ENCODE measurements at regions not wholly inside any gene's neighbourhood (a gene's known extent, or its start where the extent isn't known, plus 50 kb on each side); places are given as distances from the start of the nearest gene placed in this dataset.
A peak's percentile ranks its signal among the peaks of the same experiment; 100 is the strongest.
"Not testable (repeated sequence)": the region's sequence is repeated elsewhere in the genome, so short reads cannot be mapped to it uniquely, and the experiment has no call there.

DNA sequence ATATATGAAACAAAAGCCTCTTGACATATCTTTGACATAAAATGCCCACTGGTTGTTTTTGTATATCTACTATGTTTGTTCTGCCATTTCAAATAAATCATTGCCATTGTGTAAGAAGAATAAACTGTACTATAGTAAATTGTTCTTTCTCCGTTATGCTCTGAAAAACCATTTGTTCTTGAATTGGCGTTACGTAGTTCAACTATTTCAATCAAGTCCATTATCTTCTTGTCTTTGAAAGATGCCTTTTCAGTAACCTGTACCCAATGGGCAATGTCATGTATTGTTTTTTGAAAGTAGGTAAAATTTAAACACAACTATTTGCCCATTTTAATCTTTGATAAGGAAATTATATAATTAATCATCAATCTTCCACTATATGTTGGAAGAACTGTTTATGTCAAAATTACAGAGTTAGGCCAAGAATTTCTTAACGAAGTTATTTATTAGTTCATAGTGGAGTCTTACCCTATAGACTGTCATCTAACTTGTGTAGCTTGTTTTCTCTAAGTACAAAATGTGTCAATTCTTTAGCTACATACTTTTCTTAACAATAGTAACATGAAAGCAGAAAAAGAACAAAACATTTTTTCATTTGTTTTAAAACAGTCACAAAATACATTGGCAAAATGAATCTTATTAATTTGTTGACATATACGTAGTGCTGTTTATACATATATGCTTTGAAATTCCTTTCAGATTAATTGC is 294.8 kb downstream of the PTPRC start:
- no peak for DNase-seq (ENCODE audit: low read depth in 3 of 3)

DNA sequence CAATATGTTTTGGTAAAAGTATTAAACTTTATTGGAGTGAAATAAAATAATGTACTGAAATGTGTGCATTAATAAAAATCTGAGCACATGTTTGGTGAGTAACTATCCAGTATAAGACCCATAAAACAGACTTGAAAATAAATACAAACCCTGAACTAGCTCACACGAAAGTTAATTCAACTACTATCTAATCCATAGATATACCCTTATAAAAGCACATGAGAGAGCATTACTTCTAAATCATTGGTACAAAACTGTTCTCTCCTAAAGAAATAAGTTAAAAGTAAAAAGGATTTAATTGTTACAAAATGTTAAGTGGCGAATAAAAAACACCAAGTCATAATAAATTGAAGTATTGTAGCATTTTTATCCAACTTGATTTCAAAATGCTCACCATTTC is 295.6 kb downstream of the PTPRC start:
- DNase-seq (ENCODE audit: low read depth in 3 of 3) = no peak

DNA sequence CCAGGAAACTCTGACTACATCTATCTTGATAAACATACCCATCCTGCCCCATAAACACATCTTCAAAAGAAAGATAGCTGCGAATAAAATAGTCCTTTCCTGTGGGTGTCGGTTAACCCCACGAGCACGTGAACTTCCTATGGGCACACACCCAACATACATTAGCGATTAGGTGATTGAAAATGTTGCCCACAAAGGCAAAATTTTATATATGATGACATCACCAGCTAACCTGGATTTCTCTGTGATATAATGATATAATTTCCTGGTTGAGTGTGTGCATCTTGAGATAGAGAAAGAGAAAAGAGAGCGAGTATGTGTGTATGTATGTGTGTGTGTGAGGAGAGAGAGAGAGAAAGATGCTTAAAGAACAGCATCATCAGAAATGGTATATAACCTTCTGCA is 296.1 kb downstream of the PTPRC start:
- DNase-seq (ENCODE audit: low read depth in 3 of 3) = peak in 1 of 3 experiments; percentile 13

DNA sequence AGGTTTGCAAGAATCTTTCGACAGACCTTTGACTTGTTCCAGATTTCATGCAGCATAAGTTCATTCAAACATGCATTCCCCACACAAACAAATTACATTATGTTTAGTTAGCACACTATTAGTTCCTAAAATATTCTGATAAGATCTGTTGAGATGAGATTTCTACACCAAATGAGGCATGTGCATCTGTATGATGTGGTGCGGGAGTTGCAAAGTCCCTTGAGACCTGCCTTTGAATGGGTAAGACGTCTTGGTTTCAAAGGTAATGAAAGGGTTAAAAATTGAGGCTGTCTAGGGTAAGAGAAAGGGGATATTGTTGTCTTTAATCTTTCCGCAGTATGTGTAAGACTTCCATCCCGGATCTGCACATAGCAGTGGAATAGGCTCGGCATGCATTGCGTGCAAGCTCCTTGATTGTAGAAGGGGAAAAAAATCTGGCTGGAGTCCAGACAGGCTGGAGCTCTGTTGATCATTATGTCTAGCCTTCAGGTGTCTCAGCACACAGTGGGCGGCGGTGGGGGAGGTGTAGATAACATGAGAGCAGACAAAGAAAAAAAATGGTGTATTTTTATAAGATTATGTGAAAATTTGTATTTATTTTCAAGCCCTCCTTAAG is 296.6 kb downstream of the PTPRC start:
- peak; percentile 18 to 40 (median 33) for DNase-seq (ENCODE audit: low read depth in 3 of 3)

DNA sequence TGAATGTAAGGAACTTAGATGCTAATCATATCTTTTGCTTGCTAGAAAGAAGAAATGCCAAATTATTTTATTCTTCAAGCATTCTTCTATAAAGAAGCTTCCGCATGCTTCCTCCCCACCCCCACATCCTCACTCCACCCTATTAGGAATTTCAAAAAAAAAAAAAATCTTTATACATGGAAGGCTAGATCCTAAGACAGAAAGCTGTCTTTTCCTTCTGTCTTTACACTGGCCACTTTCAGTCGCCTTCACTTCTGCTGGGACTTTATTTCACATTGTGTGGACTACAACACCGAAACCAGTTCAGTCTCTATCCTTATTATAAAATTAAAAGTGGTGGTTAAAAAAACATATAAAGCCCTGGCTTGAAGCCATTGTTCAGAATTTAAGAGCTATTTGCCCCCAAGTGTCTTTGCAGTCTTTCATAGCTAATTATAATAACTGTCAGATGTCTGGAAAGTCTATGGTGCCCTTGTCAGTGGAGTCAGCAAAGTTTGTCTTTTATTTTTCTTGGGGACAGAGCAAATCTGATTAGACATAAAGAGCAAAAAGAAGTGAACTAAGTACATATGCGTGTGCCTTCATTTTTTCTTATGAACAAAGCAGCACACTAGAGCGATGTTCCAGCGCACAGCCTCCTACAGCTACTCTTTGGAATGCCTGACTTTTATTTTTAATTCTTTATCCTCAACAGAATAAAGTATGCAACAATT is 297.7 kb downstream of the PTPRC start:
- no peak for DNase-seq (ENCODE audit: low read depth in 3 of 3)

DNA sequence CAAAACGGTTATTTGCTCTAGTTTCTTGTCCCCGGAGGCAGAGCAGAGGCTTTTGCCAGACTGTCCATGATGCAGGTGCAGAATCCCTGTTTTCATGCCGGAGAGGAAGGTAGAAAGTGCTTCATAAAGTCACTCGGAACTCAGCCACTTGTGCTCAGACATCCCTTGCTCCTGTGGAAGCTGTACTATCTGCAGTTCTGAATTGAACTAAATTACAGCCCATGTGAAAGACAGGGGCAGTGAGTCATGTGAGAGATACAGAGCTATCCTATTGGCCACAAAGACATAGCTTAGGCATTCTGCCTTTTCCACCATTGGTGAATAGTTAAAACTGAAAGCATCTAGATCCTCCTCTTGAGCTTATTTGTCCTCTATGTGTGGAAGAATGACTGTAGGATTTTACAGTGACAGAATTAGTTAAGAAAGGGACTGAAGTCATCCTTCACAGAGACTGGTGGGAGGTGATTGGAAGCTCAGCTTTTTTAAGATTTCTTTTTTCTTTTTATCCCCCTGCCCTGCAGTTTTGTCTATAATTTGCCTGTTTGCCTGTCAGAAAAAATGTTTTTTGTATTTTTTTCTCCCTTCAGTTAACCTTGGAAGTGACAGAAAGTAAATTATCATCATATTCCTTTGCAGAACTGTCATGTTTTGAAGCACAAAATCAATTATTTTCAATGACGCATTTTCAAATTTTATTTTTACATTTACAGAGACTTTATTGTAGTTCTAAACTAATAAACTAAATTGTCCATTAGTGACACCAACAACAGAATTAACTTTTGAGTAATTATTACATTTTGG is 298.6 kb downstream of the PTPRC start:
- peak in 1 of 3 experiments; percentile 4 for DNase-seq (ENCODE audit: low read depth in 3 of 3)

DNA sequence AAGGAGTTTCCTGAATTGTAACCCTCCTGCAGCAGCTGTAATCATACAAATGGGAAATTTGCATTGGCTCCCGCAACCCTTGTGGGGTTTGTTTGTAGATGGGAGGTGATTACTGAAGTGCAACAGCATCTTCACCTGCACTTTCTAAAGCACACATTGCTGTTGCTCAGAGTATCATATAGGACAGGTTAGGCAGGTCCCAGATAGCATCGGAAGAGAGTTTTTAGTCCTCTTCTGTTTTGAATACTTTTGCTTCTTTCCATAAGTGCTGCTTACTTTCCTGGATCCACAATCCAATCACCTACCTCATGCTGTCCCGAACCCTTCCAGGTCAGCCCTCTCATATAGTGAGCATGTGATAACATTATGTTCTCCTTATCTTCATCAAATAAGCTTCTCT is 300.4 kb downstream of the PTPRC start:
- no peak for DNase-seq (ENCODE audit: low read depth in 3 of 3)

DNA sequence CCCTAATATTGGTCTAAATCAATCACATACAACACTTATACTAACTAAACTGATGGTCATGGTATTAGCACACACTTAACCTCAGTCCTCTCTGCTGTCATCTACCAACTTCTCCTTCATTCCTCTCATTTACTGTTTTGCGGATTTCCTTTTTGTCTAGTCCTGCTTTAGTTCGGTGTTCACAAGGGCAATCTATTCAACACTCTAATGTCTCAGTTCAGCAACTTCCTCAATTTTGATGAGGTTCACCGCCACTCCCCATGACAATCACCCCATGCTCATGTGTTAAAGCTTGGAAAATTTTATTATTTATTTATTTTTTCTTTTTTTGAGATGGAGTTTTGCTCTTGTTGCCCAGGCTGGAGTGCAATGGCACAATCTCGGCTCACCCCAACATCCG is 301.1 kb downstream of the PTPRC start:
- DNase-seq (ENCODE audit: low read depth in 3 of 3) = no peak

DNA sequence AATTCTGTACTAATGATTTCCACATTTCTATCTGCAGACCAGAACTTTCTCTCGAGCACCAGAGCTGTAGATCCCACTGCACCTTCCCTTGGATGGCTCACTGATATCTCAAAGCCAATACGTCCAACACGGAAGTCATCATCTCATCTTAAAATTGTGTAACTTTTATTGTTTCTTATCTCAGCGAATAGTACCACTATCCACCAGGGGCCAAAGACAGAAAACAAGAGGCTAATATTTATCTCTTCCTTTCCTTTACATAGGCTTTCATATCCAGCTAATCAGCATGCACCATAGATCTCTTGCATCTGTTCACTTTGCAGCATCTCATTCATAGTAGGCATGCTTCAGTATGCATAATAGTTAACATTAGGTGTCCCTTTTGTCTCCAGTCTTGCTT is 303.6 kb downstream of the PTPRC start:
- no peak for DNase-seq (ENCODE audit: low read depth in 3 of 3)

DNA sequence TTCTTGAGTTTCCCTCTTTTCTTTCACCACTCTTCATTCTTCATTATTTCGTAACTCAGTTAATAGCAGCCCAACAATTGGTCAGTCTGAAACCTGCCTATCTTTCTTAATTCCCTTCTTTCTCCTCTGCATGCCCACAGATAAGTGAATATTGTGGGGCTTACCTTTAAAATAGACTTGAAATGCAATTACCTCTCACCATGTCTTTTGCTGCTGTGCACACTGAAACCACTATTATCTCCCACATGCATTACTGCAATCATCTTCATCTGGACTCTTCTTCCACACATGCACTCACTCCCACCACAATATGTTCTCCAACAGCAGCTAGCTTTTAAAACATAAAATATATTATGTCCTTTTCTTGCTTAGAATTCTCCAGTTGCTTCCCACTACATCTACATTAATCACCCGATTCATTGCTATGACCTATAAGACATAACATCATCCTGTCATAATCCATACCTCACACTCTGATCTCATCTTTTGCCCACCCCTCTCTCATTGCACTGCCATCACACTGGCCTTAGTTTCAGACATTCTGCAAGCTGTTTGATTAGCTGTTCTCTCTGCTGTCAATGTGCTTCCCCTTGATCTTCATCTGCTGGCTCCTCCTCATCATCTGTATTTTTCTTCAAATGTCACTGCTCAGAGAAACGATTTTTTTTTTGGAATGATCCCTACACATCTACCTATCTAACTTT is 304.8 kb downstream of the PTPRC start:
- no peak for DNase-seq (ENCODE audit: low read depth in 3 of 3)

DNA sequence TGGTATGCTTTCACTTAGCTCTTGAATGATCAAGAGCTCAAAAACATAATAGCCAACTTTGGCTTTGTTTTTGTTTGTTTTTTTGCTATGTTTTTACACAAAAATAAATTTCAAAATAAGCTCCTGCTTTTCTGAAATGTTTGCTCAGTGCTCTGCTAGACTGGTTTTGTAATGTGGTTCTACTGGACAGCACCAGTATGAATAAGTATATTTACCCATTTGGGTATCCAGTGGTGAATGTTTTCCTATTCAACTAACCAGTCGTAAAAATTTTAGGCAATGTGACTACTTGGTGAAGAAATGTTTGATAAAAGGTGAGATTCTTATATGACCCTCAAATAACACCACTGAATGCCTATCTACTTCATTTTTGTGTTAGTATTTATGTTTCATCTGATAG is 308.6 kb downstream of the PTPRC start:
- DNase-seq (ENCODE audit: low read depth in 3 of 3) = no peak

DNA sequence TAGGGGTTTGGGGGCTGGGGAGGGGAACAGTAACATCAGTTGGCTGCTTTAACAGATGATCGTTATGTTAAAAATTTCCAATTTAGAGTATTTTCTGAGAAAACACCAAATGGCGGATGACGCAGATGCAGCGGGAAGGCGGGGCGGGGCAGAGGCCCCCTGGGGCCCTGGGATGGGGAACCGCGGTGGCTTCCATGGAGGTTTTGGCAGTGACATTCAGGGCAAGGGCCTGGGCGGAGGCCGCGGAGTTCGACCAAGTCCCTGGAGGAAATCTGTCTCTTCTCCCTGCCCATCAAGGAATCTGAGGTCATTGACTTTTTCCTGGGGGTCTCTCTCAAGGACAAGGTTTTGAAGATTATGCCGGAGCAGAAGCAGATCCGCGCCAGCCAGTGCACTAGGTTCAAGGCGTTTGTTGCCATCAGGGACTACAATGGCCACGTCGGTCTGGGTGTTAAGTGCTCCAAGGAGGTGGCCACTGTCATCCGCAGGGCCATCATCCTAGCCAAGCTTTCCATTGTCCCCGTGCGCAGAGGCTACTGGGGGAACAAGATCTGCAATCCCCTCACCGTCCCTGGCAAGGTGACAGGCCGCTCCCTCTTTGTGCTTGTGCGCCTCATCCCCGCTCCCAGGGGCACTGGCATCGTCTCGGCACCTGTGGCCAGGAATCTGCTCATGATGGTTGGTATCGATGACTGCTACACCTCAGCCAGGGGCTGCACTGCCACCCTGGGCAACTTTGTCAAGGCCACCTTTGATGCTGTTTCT is 310.2 kb downstream of the PTPRC start:
- DNase-seq (ENCODE audit: low read depth in 3 of 3) = no peak

DNA sequence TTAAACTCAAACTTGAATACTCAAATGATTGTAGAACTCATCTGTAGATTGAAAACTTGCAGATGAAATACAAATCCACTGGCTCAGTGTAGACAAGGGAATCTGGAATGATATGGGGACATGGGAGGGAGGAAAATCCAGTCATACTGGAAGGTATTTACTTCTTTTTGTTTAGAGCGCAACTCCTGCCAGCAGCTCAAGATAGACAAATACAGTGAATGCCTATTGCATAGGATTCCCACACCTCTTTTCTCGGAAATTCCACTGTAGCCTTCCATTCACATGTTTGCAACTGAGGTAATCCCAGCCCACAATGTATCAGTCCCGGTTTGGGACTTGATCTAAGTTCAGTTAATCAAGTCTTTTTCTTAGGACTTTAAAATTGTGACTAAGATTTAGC is 311.2 kb downstream of the PTPRC start:
- no peak for DNase-seq (ENCODE audit: low read depth in 3 of 3)

DNA sequence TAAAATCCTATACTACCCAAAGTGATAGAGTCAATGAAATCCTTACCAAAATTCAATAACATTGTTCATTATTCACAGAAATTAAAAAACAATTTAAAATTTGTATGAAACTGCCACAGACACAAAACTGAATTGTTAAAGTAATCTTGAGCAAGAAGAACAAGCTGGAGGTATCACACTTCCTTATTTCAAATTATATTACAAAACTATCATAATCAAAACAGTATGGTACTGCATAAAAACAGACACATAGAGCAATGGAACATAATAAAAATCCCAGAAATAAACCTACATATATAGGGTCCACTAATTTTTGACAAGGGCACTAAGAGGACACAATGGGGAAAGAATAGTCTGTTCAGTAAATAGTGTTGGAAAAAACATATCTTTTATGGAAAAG is 316.2 kb downstream of the PTPRC start:
- no peak for DNase-seq (ENCODE audit: low read depth in 3 of 3)

DNA sequence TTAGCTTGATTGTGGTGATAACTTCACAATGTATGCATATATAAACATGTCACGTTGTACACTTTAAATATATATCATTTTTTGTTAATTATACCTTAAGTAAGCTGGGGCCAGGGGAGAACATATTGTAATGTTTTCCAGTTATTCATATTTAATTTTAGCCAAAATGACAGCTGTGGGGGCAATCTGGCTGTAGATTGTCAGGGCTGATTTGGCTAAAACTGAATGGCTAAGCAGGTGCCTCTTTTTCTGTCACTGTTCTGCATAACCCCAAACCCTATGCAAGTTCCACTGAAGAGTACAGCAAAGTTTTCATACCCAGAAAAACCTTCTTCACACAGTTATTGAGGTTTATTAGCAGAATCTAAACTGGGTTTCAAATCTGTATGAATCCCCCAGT is 318.2 kb downstream of the PTPRC start:
- DNase-seq (ENCODE audit: low read depth in 3 of 3) = no peak

DNA sequence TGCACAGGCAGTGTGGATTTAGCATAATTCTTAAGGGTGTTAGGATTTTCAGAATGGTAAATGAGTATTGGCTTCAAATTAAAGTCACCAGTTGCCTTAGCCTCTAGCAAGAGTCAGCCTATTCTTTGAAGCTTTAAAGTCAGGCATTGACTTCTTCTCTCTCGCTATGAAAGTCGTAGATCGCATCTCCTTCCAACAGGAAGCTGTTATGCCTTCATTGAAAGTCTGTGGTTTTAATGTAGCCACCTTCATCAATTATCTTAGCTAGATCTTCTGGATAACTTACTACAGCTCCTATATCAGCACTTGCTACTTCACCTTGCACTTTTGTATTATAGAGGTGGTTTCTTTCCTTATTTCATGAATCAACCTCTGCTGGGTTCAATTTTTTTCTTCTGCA is 320.2 kb downstream of the PTPRC start:
- DNase-seq (ENCODE audit: low read depth in 3 of 3) = no peak

DNA sequence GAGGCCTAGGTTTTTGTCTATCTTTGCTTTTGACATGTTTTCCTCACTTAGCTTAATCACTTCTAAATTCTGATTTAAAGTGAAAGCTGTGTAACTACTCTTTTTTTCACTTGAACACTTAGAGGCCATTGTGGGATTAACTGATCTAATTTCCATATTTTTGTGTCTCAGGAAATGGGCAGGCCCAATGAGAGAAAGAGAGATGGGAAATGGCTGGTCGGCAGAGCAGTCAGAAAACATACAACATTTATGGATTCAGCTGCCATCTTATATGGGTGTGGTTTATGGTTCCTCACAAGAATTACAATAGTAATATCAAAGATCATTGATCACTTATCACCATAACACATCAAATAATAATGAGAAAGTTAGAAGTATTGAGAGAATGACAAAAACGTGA is 320.8 kb downstream of the PTPRC start:
- DNase-seq (ENCODE audit: low read depth in 3 of 3) = no peak

DNA sequence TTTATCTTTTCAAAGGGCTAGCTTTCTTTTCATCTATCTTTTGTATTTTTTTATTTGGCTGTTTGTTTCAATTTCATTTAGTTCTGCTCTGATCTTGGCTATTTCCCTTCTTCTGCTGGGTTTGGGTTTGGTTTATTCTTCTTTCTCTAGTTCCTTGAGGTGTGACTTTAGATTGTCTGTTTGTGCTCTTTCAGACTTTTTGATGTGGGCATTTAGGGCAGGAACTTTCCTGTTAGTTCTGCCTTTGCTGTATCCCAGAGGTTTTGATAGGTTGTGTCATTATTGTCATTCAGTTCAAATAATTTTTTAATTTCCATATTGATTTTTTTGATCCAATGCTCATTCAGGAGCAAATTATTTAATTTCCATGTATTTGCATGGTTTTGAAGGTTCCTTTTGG is 325.0 kb downstream of the PTPRC start:
- not testable (repeated sequence) for DNase-seq (ENCODE audit: low read depth in 3 of 3)

DNA sequence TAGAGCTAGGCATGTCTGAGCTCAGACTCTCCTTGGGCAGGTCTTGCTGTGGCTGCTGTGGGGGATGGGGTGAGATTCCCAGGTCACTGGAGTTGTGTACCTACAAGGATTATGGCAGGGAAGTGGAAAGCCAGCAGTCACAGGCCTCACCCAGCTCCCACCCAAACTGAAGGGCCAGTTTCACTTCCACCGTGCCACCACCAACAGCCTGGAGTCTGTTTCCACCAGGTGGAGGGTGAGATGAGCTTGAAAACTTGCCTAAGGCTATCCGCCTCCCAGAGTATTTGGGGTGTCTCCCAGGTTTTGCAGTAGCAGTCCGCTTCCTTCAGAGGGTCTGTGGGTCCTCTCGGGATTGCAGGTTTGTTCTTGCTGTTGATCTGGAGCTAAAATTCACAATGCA is 327.7 kb downstream of the PTPRC start:
- DNase-seq (ENCODE audit: low read depth in 3 of 3) = peak in 1 of 3 experiments; percentile 0

DNA sequence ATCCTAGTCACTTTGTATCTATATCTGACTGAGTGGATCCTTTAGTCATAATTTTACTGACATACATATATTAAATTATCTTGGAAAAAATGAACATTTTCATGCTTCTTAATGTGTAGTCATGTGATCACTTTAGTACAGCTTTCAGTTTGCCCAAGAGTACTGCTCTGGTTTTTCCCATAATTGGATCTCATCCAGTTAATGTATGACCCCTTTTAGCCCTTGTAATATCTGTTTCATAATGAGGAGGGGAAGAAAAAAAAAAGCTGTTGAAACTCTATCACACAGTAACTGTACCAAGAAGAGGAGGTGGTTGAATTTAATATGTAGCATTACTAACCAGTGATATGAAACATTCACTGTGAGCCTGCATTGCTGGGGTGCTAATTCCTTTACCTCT is 328.7 kb downstream of the PTPRC start:
- DNase-seq (ENCODE audit: low read depth in 3 of 3) = no peak

DNA sequence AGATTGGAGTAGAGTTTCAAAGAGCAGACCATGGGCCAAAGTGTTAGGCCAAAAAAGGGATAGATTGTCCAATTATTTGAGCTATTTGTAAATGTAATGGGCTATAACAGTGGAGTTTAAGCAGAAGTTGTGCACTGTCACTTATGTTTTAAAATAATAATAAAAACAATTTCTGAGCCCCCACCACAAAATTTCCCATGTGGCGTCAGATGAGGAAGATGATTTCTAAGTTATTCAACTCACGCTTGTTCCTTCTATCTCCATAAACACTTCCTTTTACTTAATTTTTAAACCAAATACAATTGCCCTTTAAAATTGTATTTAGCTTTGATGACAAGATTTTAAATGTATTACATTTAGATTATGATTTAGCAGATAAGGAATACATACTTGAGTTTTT is 330.0 kb downstream of the PTPRC start:
- DNase-seq (ENCODE audit: low read depth in 3 of 3) = no peak

Measured in stimulated activated CD4-positive, alpha-beta T cell treated with anti-CD3 and anti-CD28 coated beads, TNF-alpha, amount 100 ng/mL, for 4 hours (primary cell).